Activated T-helper 1 cell treated with anti-CD3 and anti-CD28 coated beads, Interleukin-12 subunit alpha, Interleukin-12 subunit beta, Interleukin-2, Interleukin-4 antibody, amounts not matched to agents 30 ng/mL and 10 ng/mL and 1 ng/mL, durations not matched to agents 14 hours and 24 hours and 36 hours (primary cell): ENCODE measurements at regions not wholly inside any gene's neighbourhood (a gene's known extent, or its start where the extent isn't known, plus 50 kb on each side); places are given as distances from the start of the nearest gene placed in this dataset.

Experiments
- DNase-seq: peaks from one replicate; pipeline ENCODE4 v3.0.0; 2021; ENCODE audit warnings: low spot score
- H3K27ac Mint-ChIP-seq: one replicate; pipeline ENCODE4 v1.8.0; 2021; ENCODE audit warnings: mild to moderate bottlenecking, mixed read lengths
- H3K27me3 Mint-ChIP-seq: one replicate; pipeline ENCODE4 v1.8.0; 2022; ENCODE audit warnings: mild to moderate bottlenecking, moderate library complexity, mixed read lengths; ENCODE audit not compliant: insufficient read depth
- H3K36me3 Mint-ChIP-seq: one replicate; pipeline ENCODE4 v1.8.0; 2021; ENCODE audit warnings: low read depth, mixed read lengths
- H3K4me1 Mint-ChIP-seq: one replicate; pipeline ENCODE4 v1.8.0; 2021; ENCODE audit warnings: low read depth, mixed read lengths
- H3K4me3 Mint-ChIP-seq: one replicate; pipeline ENCODE4 v1.8.0; 2021; ENCODE audit warnings: mild to moderate bottlenecking, moderate library complexity, mixed read lengths
- H3K9me3 Mint-ChIP-seq: one replicate; pipeline ENCODE4 v1.8.0; 2021; ENCODE audit warnings: mixed read lengths
- intact Hi-C: fragments of 100-400 bp; cut with micrococcal nuclease; formaldehyde crosslinking; loops from one replicate; pipeline ENCODE4 v1.15.1; 2024

DNA sequence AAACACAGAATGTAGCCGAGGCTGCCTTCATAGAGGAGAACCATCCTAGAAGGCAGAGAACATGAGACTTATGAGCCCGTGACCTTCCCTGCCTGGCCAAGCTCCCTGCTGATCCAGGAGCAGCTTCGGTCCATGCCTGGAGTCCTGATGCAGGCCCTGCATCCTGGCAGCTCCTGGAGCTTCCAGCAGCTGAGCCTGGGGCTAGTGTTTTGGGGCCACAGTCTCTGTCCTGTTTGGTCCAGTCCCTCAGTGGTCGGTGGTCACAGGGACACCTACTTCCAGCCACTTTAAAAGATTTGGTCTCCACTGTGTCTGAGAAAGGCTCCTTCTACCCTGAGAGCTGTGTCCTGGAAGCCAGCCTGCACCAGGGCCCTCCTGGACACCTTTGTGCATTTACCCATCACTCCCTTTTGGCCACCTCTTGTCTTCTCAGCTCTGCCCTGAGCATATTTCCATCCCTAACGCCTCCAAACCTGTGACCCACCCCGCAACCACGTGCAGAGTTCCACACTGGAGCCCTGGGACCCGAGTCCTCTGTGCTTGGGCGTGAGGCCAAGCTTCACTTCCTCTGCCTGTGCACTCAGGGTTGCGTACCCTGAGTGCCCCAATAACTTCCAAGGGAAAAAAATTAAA lies 315.2 kb upstream of the ZNF32 start:
- intact Hi-C loops, result no loop called here
- peaks cover 13% of the 10 kb centered on the region for H3K27me3 Mint-ChIP-seq
- no peak for DNase-seq
- H3K27ac Mint-ChIP-seq, result no peak overlapping the region
- H3K4me1 Mint-ChIP-seq, result no peaks in the 10 kb centered on the region
- no peaks in the 10 kb centered on the region for H3K9me3 Mint-ChIP-seq
- H3K4me3 Mint-ChIP-seq, result no peak overlapping the region
- no peaks in the 10 kb centered on the region for H3K36me3 Mint-ChIP-seq

- no peaks in the 10 kb centered on the region for H3K36me3 Mint-ChIP-seq
- peaks cover 13% of the 10 kb centered on the region for H3K27me3 Mint-ChIP-seq
- intact Hi-C loops, result no loop called here
- no peak overlapping the region for H3K4me3 Mint-ChIP-seq
- no peaks in the 10 kb centered on the region for H3K9me3 Mint-ChIP-seq
- DNase-seq, result no peak
- no peak overlapping the region for H3K27ac Mint-ChIP-seq
- no peaks in the 10 kb centered on the region for H3K4me1 Mint-ChIP-seq
Observed at GRCh38 chr10:43963379-43963778, 314.7 kb upstream of the ZNF32 start.

DNA sequence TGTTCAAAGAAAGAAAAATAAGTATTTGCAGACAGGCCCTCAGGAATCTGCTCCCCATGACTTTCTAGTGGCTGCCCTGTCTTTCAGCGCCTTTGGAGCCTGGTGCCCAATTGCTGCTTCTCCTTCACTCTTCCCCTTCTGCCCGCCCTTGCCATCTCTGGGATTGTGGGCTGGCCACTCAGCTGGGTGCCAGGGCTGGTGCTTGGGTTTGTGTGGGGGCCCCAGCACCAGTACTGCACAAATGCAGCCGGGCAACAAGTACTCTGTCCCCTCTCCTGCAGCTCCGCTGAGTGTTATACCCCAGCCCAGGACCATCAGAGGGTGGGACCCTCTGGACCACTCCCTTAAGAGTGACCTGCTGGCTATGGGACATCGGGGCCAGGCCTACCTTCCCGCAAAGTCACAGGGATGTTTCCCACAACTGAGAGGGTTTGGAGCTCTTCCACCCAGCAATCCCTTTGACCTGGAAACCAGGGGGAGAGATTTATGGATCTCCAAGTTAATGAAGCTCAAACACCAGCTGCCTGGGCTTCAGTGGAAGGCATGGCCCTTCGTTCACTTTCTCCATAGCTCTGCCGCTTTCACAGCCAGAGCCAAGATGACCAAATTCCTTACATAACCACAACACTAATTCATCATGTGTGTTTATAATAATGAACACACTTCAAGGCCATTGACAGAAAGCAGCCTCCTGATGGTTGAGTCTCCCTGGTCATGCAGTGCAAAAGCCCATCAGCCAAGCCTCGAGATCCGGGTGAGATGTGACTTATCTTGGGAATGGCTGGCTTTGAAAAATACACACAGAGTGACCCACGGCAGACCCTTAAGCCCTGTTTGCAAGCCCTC lies 313.9 kb upstream of the ZNF32 start:
- no peak for DNase-seq

GRCh38 chr10:43961523-43962345 lies 313.1 kb upstream of the ZNF32 start:
- no peak overlapping the region for H3K27ac Mint-ChIP-seq
- no peaks in the 10 kb centered on the region for H3K4me1 Mint-ChIP-seq
- intact Hi-C loops, result no loop called here
- no peaks in the 10 kb centered on the region for H3K36me3 Mint-ChIP-seq
- DNase-seq, result no peak
- H3K27me3 Mint-ChIP-seq, result peaks cover 13% of the 10 kb centered on the region
- no peak overlapping the region for H3K4me3 Mint-ChIP-seq
- H3K9me3 Mint-ChIP-seq, result no peaks in the 10 kb centered on the region

More for the DNA sequence above, 313.9 kb upstream of the ZNF32 start:
- no peak overlapping the region for H3K27ac Mint-ChIP-seq
- intact Hi-C loops, result no loop called here
- H3K9me3 Mint-ChIP-seq, result no peaks in the 10 kb centered on the region
- no peaks in the 10 kb centered on the region for H3K4me1 Mint-ChIP-seq
- no peaks in the 10 kb centered on the region for H3K36me3 Mint-ChIP-seq
- peaks cover 16% of the 10 kb centered on the region for H3K27me3 Mint-ChIP-seq
- H3K4me3 Mint-ChIP-seq, result no peak overlapping the region

GRCh38 chr10:43960981-43961380 lies 312.3 kb upstream of the ZNF32 start:
- DNase-seq, result no peak
- Mint-ChIP-seq H3K36me3 (no peaks in the 10 kb centered on the region), H3K4me1 (no peaks in the 10 kb centered on the region), H3K4me3 (no peak overlapping the region), H3K27me3 (peaks cover 12% of the 10 kb centered on the region), H3K9me3 (no peaks in the 10 kb centered on the region), H3K27ac (no peak overlapping the region)
- intact Hi-C loops, result no loop called here

DNA sequence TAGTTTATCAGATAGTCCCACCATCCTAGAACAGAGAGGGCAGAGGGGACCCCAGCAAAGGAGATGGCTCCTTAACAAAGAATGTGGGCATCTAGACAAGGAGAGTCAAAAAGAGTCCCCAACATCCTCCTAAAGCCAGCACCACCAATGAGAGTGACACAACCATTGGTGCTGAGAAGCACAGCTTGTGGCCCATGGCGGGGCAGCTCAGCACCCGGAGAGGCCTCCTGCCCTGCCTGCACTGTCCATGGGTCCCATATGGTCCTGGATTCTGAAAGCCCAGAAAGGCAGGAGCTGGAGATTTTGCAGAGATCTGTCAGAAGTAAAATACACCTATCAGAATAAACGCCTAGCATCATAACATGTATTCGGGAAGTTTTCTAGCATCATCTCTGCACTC lies 311.8 kb upstream of the ZNF32 start:
- H3K4me1 Mint-ChIP-seq, result no peaks in the 10 kb centered on the region
- intact Hi-C loops, result no loop called here
- H3K9me3 Mint-ChIP-seq, result no peaks in the 10 kb centered on the region
- H3K27ac Mint-ChIP-seq, result no peak overlapping the region
- no peak overlapping the region for H3K4me3 Mint-ChIP-seq
- DNase-seq, result no peak
- H3K27me3 Mint-ChIP-seq, result peaks cover 12% of the 10 kb centered on the region
- H3K36me3 Mint-ChIP-seq, result no peaks in the 10 kb centered on the region

DNA sequence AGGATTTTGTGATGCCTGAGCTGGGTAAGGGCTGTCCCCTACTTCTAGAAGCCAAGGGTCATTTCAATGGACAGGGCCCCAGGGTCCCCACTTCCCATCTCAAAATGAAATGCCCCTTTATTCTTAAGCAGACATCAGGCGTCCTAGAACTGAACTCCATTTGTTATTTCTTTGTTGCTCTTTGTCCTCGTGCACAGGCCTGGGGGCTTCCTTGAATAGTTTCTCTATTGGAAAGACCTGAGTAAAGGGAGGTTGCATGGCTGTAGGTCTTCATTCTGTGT lies 311.4 kb upstream of the ZNF32 start:
- Mint-ChIP-seq H3K4me3 (no peak overlapping the region), H3K4me1 (no peaks in the 10 kb centered on the region), H3K9me3 (no peaks in the 10 kb centered on the region), H3K36me3 (no peaks in the 10 kb centered on the region), H3K27ac (no peak overlapping the region), H3K27me3 (peaks cover 10% of the 10 kb centered on the region)
- no peak for DNase-seq
- intact Hi-C loops, result no loop called here

DNA sequence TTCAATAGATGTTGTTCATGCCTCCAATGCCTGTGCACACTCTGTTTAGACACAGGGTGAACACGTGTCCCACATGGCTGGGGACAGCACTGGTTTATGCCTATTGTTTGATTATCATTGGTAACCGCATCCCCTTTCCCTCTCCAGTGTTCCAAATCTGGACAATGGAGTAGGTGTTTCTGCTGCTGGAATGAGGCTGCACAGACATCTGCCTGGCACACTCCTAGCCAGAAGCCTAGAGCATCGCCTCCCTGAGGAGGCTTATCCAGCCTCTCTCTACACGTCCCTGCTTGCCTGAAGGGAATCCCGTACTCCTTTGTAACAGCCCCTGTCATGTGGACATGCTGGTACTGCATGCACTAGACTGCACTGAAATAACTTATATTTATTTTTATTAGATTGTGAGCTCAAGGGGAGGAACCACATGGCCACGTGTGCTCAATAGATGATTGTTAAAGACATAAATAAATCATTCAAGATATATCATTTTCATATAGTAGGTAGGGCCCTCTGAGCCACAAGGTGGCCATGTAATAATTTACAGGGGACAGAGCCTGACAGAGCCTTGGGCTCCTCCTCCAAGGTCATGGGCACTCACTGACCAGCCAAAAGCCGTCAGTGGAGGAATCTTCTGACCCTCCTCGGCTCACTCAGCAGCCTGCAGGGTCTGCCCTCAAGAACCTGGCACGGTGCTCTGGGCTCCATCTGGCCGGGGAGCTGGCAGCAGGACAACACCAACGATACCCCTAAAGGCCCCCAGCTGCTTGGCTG lies 310.9 kb upstream of the ZNF32 start:
- H3K36me3 Mint-ChIP-seq, result no peaks in the 10 kb centered on the region
- no peak overlapping the region for H3K27ac Mint-ChIP-seq
- no peaks in the 10 kb centered on the region for H3K9me3 Mint-ChIP-seq
- no peak overlapping the region for H3K4me3 Mint-ChIP-seq
- no peak for DNase-seq
- H3K4me1 Mint-ChIP-seq, result no peaks in the 10 kb centered on the region
- H3K27me3 Mint-ChIP-seq, result peaks cover 6% of the 10 kb centered on the region
- intact Hi-C loops, result no loop called here

- DNase-seq, result no peak
- H3K27me3 Mint-ChIP-seq, result peaks cover 3% of the 10 kb centered on the region
- no peaks in the 10 kb centered on the region for H3K4me1 Mint-ChIP-seq
- intact Hi-C loops, result no loop called here
- no peaks in the 10 kb centered on the region for H3K36me3 Mint-ChIP-seq
- no peak overlapping the region for H3K27ac Mint-ChIP-seq
- no peak overlapping the region for H3K4me3 Mint-ChIP-seq
- no peaks in the 10 kb centered on the region for H3K9me3 Mint-ChIP-seq
Observed at GRCh38 chr10:43958964-43959363, 310.3 kb upstream of the ZNF32 start.

GRCh38 chr10:43958071-43958432 lies 309.4 kb upstream of the ZNF32 start:
- no peak overlapping the region for H3K4me3 Mint-ChIP-seq
- intact Hi-C loops, result no loop called here
- DNase-seq, result no peak
- H3K4me1 Mint-ChIP-seq, result no peaks in the 10 kb centered on the region
- no peaks in the 10 kb centered on the region for H3K9me3 Mint-ChIP-seq
- peaks cover 3% of the 10 kb centered on the region for H3K27me3 Mint-ChIP-seq
- no peaks in the 10 kb centered on the region for H3K36me3 Mint-ChIP-seq
- no peak overlapping the region for H3K27ac Mint-ChIP-seq

DNA sequence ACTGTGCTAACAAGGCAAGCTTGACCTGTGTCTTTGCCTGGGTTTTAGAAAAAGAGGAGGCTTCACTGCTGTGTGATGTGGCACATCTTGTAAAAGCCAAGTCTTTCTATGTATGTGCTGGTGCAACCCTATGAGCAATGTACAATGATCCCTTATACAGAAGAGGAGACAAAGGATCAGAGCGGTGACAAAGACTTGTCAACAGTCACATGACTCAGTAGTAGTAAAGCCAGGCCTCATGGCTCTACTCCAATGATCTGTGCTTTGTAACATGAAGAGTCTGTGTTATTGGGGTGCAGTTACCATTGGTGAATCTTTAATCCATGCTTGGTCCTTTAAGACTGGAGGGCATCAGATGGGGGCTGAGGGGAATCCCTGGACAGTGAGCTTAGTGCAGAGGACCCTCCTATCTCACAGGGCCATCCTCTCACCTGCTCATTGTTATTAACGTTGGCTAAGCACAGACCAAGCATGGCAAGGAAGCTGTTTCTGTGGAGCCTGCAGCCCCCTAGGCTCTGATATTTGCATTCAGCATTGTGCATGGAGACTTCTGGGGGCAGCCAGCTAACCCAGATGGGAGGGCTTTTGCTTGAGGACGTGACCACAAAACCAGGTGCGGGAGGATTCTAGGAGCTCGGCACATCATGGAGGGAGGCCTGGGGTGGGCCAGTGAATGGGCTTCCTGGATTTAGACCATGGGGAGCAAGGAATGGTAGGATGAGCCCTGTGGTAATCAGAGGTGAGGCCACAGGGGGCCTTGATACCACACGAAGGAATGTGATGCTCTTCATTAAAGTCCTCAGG lies 308.8 kb upstream of the ZNF32 start:
- intact Hi-C loops, result no loop called here
- no peaks in the 10 kb centered on the region for H3K36me3 Mint-ChIP-seq
- H3K27me3 Mint-ChIP-seq, result peaks cover 3% of the 10 kb centered on the region
- H3K9me3 Mint-ChIP-seq, result no peaks in the 10 kb centered on the region
- H3K4me3 Mint-ChIP-seq, result no peak overlapping the region
- no peaks in the 10 kb centered on the region for H3K4me1 Mint-ChIP-seq
- H3K27ac Mint-ChIP-seq, result no peak overlapping the region
- DNase-seq, result no peak

GRCh38 chr10:43955978-43956377 lies 307.3 kb upstream of the ZNF32 start:
- H3K27me3 Mint-ChIP-seq, result peaks cover 4% of the 10 kb centered on the region

More at GRCh38 chr10:43955978-43956377, 307.3 kb upstream of the ZNF32 start:
- H3K4me1 Mint-ChIP-seq, result no peaks in the 10 kb centered on the region
- H3K27ac Mint-ChIP-seq, result no peak overlapping the region
- H3K4me3 Mint-ChIP-seq, result no peak overlapping the region
- no peak for DNase-seq
- H3K36me3 Mint-ChIP-seq, result no peaks in the 10 kb centered on the region
- H3K9me3 Mint-ChIP-seq, result no peaks in the 10 kb centered on the region
- intact Hi-C loops, result no loop called here
